Tongue (tissue), 1 donor: ENCODE measurements at regions not wholly inside any gene's neighbourhood (a gene's known extent, or its start where the extent isn't known, plus 50 kb on each side); places are given as distances from the start of the nearest gene placed in this dataset.

ENCODE experiments used
- DNase-seq: peaks from one replicate; pipeline ENCODE4 v3.0.0-alpha.2; 2015

GRCh38 chr2:5915881-5916310 lies 223.7 kb downstream of the SOX11 start:
- peak; percentile 43 for DNase-seq

GRCh38 chr2:5921081-5921642 lies 229.0 kb downstream of the SOX11 start:
- DNase-seq = peak; percentile 26

- DNase-seq = no peak
These were observed 232.1 kb downstream of the SOX11 start for GRCh38 chr2:5923957-5924945.

DNA sequence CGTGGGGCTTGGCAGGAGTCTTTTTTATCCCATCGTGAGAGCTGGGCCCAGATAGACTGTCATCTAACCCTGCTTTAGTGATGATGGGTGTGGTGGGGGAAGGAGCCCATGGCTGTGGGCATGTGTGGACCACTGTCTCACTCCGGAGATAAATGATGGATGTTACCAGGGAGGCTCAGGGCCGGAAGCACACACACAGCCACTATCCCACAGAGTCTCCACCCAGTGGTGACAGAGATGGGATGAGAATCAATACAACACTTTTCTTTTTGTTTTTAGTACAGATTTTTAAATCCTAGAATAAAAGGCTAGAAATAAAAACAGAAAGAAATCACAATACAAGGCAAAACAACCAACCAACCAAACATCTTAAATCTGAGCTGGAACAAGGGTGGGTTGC lies 233.4 kb downstream of the SOX11 start:
- DNase-seq = no peak

DNA sequence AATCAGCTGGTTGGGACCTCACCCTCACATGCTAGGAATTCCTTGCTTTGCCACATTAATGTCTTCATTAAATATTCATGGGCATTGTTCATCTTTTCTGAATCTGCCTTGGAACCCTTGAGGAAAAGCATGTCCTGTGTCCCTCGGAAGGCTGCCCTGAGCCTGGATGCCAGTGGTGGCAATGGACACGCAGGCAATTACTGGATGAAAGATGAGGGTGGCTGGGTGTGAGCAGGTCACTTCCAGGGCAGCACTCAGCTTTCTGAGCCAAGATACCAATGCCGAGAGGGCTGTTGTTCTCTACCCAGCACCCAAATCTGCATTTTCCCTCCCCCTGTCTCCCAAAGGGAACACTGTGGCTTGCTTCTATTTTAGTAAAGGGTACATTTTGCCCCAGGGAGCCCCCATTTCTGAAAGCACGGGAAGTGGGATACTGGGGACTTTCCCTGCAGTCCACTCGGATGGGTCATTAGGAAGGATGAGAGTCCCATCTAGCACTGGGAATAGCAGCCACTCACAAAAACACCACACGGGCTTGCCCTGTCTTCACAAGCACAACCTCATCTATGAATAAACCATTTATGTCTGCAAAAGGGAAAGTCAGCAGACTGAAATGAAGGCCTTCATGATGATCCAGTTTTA lies 234.8 kb downstream of the SOX11 start:
- no peak for DNase-seq

DNA sequence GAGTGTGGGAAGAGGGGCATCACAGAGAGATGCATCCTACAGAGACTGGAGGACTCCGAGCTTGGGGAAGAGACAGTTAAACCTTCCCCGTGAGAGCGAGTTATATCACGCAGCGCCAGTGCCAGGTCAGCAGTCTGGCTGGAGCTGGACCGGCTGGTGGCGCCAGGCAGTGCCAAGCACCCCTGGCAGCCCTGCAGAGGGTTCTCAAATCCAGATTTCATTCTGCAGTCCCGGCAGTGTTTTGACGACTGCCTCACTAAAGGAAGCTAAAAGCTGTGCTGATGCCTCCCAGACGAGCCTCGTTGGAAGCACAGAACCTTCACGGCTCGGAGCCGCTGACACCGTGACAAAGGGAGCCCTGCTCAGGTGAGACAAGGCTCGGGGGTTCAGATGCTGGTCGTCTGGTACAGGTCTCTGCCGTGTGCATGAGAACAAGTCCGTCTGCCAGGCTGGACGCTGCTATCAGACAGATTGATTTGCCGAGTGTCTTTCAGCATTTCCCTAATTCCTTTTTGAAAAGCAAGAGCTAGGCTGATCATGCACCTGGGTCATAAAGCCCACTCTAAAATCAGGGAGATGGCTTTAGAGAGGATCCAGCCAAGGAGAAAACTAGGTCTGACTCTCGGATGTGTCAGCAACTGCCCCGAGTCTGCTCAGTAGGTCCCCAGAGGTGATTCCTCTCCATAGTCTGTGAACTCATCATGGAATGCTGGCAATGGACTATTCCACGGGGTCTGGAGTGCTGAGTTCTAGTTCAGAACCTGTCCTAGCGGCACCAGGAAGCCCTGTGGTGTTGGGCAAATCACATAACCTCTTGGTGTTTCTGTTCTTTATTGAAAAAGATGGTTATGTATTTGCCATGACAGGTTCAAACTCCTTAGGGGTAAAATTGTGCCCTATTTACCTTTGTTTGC lies 240.6 kb downstream of the SOX11 start:
- DNase-seq = peak; percentile 48

- DNase-seq = no peak
These were observed 241.5 kb downstream of the SOX11 start for GRCh38 chr2:5933669-5934068.

- DNase-seq = no peak
These were observed 245.1 kb downstream of the SOX11 start for GRCh38 chr2:5937321-5937720.

DNA sequence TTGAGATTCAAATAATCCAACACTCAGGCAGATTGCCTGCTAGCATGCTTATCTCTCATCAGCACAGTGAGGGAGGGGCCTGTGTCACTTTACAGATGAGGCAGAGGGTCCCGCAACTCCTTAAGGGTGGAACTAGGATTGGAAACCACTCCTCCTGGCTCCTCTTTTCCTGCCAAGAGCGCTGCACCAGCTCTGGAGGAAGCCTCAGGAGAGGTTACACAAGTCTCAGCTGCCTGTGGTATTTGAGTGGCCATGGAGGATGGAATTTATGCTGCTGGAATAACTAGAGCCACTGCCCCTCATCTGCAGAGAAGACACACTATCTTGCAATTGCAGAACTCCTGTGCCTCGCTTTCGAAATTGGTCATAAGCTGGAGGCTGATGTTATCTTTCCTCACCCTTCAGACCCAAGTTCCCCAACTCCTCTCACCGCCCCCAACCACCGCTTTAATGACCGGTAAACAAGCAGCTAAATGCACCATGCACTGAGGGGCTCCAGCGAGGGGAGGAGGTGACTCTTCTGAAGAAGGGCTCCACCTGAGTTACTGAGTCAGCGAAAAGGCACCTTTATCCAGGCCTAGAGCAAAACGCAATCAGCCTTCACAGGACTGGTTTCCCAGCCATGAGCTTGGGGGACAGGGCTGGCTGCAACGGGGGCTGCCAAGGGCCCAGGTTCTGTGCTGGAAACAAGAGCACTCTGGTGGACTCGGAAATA lies 245.8 kb downstream of the SOX11 start:
- peak; percentile 48 for DNase-seq

DNA sequence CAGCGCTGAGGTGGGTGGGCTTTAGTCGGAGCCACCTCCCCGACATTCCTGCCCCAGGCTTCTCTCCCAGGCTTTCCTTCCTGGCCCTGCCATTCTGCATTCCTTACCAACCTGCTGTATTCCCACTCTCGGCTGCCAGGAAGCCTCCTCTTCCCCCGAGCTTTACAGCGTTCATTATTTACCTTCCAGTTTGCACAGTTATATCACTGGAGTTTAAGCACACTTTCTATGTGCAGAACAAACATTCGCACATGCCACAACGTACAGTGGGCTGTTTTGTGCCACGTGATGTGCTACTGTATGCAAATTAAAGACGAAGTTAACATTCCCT lies 246.3 kb downstream of the SOX11 start:
- no peak for DNase-seq

DNA sequence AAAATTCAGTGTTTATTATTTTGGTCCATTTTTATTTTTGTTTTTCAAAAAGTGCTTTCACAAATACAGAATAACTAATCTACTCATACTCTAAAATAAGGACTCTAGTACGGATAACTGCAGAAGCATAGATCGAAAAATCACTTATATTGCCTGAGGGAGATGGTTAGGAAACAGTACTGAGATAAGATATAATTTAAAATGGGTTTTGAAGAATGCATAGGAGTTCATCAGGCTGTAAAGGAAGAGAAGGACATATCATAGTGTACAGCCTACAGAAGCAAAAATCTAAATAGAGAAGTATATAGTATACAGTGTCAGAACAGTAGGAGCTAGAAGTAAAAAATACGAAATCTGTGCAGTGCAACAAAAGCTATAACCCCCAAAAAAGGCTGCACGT lies 247.4 kb downstream of the SOX11 start:
- no peak for DNase-seq

DNA sequence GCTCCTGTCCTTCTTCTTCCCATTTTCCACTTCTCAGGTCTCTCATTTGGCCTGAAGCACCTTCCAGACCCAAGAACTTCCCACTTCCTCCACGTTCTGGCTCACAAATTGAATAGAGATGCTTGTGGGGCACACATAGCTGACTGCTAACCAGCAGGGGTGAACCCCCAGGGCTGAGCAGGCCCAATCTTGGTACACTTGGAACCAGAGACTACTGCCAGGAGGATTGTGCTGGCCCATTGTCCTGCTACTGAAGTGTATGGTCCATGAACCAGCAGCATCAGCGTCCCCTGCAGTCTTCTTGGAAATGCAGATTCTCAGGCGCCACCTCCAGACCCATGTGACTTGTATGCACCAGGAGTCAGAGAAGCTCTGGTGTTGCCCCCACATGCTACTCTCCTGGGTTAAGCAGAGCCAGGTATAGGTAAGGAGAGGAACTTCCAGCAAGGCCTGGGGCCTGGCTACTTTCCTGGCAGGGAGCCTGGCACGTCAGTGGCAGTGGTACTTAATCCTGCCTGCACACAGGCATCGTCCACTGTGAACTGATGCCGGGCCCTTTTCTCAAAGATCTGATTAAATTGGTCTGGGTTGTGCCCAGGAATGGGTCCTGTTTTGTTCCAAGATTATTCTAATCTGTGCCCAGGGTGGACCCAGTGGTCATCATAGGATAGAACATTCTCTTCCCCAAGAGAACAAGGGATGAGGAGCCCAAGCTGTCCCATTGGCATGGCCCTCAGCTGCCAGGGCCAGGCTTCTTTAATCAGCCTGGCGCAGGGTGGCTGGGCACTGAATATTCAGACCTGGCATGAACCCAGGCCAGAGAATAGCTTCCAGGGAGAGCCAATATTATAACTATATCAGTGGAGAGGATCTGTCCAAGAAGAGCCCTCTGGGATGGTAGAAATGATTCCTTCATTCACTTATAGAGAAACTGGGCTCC lies 248.7 kb downstream of the SOX11 start:
- no peak for DNase-seq

DNA sequence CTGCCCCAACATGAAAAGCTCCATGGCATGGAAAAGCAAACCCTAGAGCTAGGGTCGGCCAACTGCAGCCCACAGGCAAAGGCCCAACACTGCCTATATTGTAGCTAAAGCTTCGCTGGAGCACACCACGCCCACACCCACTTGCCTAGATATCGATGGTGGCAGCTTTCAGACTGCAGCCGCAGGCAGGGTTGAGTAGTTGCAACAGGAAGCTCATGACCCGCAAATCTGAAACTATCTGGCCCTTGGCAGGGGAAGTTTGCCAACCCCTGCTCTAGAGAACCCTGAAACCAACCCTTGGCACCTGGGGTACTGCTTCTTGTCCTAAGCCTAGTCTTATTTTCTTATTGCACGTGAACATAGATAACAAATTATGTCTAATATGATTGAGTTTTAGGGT lies 250.0 kb downstream of the SOX11 start:
- no peak for DNase-seq

DNA sequence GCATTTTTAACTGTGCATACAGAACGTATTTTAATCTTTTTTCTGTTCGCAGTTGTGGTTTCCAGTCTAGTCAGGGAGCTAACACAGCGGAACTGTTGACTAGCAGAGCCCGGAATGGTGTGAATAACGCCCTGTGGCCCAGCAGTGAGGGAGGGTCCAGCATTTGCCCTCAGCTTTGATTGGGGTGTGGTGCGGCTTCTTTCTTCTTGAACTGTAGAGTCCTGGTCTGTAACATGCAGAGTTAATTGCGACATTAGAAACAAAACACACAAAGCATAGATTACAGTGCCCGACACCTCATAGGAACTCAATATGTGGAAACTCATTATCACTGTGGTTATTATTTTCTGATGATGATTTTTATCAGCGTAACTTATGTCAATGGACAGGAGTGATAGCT lies 253.6 kb downstream of the SOX11 start:
- DNase-seq = no peak

GRCh38 chr2:5946225-5947115 lies 254.3 kb downstream of the SOX11 start:
- DNase-seq = no peak

DNA sequence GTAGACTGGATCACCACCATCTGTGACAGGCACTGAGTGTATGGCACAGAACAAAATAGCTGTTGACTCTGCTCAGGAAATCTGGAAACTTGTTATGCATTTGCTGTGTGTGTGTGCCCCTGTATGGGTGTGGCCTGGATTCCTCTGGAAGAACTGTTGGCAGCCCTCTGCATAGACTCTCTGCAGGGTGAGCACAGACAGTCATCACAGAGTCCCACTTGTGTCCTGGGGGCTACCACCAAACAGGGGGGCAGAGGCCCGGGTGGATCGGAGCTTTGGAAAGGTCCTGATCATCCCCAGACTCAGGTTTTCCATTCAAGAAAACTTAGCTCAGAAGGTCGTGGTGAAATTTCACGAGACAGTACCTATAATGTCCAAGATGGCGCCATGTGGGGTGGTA lies 258.6 kb downstream of the SOX11 start:
- DNase-seq = no peak

- DNase-seq = no peak
These were observed 259.3 kb downstream of the SOX11 start for GRCh38 chr2:5951471-5951870.

GRCh38 chr2:5953525-5953924 lies 261.3 kb downstream of the SOX11 start:
- no peak for DNase-seq

DNA sequence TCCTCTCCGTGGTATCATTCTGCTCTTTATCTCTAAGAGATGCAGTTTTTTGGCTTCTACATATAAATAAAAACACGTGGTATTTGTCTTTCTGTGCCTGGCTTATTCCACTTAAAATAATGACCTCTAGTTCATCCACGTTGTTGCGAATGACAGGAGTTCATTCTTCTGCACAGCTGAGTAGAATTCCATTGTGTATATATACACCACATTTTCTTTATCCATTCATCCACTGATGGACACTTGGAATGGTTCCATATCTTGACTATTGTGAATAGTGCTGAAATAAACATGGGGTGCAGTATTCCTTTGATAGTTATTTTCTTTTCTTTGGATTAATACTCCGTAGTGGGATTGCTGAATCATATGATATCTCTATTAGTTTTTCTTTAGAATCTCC lies 262.3 kb downstream of the SOX11 start:
- DNase-seq = no peak
